ENCODE measurements at regions not wholly inside any gene's neighbourhood (a gene's known extent, or its start where the extent isn't known, plus 50 kb on each side); places are given as distances from the start of the nearest gene placed in this dataset.

GRCh38 chr15:46556559-46557379 is 921.9 kb downstream of the SQOR start:
- TF ChIP-seq, protein P1, sequence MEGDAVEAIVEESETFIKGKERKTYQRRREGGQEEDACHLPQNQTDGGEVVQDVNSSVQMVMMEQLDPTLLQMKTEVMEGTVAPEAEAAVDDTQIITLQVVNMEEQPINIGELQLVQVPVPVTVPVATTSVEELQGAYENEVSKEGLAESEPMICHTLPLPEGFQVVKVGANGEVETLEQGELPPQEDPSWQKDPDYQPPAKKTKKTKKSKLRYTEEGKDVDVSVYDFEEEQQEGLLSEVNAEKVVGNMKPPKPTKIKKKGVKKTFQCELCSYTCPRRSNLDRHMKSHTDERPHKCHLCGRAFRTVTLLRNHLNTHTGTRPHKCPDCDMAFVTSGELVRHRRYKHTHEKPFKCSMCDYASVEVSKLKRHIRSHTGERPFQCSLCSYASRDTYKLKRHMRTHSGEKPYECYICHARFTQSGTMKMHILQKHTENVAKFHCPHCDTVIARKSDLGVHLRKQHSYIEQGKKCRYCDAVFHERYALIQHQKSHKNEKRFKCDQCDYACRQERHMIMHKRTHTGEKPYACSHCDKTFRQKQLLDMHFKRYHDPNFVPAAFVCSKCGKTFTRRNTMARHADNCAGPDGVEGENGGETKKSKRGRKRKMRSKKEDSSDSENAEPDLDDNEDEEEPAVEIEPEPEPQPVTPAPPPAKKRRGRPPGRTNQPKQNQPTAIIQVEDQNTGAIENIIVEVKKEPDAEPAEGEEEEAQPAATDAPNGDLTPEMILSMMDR (conservative IDR thresholded peaks at IDR 0.05; ENCODE audit: low read depth, low read length) = no peak
- TF ChIP-seq EZH2 (IDR thresholded peaks at IDR 0.05; ENCODE audit: borderline replicate concordance, low read depth, low read length, poor library complexity, severe bottlenecking) = no peak
